HepG2 (cell line): ENCODE measurements at regions not wholly inside any gene's neighbourhood (a gene's known extent, or its start where the extent isn't known, plus 50 kb on each side); places are given as distances from the start of the nearest gene placed in this dataset.

ENCODE experiments used
- JUNB ChIP-seq: sonication (generic); formaldehyde crosslinking; IDR thresholded peaks from 2 replicates; pipeline ENCODE4 v1.8.0; 2022; ENCODE audit warnings: missing genetic modification reagents, mild to moderate bottlenecking, borderline replicate concordance
- KAT7 ChIP-seq: IDR thresholded peaks from 2 replicates; pipeline ENCODE4 v1.6.1; 2018; ENCODE audit warnings: borderline replicate concordance, missing compliant biosample characterization
- NCOR1 ChIP-seq: fragments of 200-600 bp; sonication (generic); IDR thresholded peaks from 2 replicates; pipeline ENCODE4 v1.7.0; 2017; ENCODE audit warnings: antibody characterized with exemption, low read length, borderline replicate concordance
- RAD21 ChIP-seq: fragments of 450-650 bp; formaldehyde crosslinking; IDR thresholded peaks from 2 replicates; pipeline ENCODE4 v1.5.0; 2020; ENCODE audit warnings: mild to moderate bottlenecking
- RCOR2 ChIP-seq: IDR thresholded peaks from 2 replicates; pipeline ENCODE4 v1.6.1; 2016; ENCODE audit warnings: missing biosample characterization, missing genetic modification reagents
- SMAD3 ChIP-seq: sonication (generic); formaldehyde crosslinking; IDR thresholded peaks from 2 replicates; pipeline ENCODE4 v1.4.0; 2020; ENCODE audit warnings: missing genetic modification reagents
- TBX2 ChIP-seq: sonication (generic); formaldehyde crosslinking; IDR thresholded peaks from 2 replicates; pipeline ENCODE4 v1.5.0; 2020; ENCODE audit warnings: missing genetic modification reagents, mild to moderate bottlenecking, borderline replicate concordance
- ZSCAN22 ChIP-seq: sonication (generic); formaldehyde crosslinking; IDR thresholded peaks from 2 replicates; pipeline ENCODE4 v1.4.0; 2020; ENCODE audit warnings: mild to moderate bottlenecking, missing genetic modification reagents
- TF ChIP-seq, protein P1 (sequence below): sonication (generic); formaldehyde crosslinking; IDR thresholded peaks from 2 replicates; pipeline ENCODE4 v1.5.0; 2020; ENCODE audit warnings: mild to moderate bottlenecking, missing genetic modification reagents
- TF ChIP-seq, protein P2 (sequence below): sonication (generic); formaldehyde crosslinking; IDR thresholded peaks from 2 replicates; pipeline ENCODE4 v1.5.1; 2020; ENCODE audit warnings: mild to moderate bottlenecking, missing genetic modification reagents, borderline replicate concordance
- TF ChIP-seq, protein P3 (sequence below), 2 experiments: sonication (generic) in 1 of 2; formaldehyde crosslinking in 1 of 2; IDR thresholded peaks; 2 replicates each; pipeline versions ENCODE4 v1.5.1 to v1.6.1; 2011 to 2020; ENCODE audit warnings: borderline replicate concordance in 1 of 2, low read depth in 1 of 2, low read length in 1 of 2, mild to moderate bottlenecking in 1 of 2, missing genetic modification reagents in 1 of 2, moderate library complexity in 1 of 2
- TF ChIP-seq, protein P4 (sequence below): sonication (generic); formaldehyde crosslinking; IDR thresholded peaks from 2 replicates; pipeline ENCODE4 v1.4.0; 2020; ENCODE audit warnings: missing genetic modification reagents, borderline replicate concordance

DNA sequence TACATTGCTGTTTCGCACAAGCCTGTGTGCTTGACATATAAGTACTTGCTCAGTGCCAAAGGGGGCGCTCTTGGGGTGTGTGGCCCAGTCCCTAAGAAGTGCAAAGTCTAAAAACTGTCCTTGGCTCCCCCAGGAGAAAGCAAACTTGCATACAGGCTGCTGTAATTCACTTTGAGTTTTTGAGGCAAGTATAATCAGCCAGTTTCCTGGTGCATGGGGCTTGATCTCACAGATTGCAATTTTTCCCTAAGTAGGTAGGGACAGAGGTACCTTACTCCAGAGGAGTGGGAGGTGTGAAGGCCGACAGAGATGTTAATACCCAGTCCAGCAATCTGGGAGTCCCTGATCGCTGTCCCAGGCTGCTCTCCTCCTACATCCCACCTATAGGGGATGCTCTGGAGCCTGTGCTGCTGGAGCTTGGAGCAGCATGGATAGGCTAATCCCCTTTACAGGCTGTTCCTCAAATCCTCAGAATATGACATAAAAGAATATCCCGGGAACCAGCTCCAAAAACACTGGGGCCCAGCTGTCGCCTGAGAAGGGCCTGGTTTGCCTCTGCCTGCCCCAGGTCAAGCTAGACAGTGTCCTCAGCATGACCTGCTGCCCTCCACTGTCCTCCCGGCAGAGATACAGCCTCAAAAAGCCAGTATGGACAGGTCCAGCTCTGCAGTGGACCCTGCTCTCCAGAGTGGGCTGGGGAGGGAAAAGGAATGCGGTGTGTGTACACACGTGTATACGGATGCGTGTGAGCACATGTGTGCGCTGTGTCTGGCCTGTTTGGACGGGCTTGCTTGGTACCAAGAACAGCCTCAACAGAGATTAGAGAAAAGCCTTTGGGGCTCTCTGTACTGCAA lies 136.5 kb upstream of the HAAO start (continued):
- TF ChIP-seq, protein P1, sequence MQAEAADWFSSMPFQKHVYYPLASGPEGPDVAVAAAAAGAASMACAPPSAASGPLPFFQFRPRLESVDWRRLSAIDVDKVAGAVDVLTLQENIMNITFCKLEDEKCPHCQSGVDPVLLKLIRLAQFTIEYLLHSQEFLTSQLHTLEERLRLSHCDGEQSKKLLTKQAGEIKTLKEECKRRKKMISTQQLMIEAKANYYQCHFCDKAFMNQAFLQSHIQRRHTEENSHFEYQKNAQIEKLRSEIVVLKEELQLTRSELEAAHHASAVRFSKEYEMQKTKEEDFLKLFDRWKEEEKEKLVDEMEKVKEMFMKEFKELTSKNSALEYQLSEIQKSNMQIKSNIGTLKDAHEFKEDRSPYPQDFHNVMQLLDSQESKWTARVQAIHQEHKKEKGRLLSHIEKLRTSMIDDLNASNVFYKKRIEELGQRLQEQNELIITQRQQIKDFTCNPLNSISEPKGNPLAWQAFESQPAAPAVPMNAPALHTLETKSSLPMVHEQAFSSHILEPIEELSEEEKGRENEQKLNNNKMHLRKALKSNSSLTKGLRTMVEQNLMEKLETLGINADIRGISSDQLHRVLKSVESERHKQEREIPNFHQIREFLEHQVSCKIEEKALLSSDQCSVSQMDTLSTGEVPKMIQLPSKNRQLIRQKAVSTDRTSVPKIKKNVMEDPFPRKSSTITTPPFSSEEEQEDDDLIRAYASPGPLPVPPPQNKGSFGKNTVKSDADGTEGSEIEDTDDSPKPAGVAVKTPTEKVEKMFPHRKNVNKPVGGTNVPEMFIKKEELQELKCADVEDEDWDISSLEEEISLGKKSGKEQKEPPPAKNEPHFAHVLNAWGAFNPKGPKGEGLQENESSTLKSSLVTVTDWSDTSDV: no peak; the same call in 1 of the 2 replicates
- TF ChIP-seq RCOR2 (CRISPR knock-in tag) (peak; percentile 71), KAT7 (CRISPR knock-in tag) (no peak; the same call in 1 of the 2 replicates), ZSCAN22 (CRISPR knock-in tag) (0 out of 2 replicates have a peak, but pooled peaks have one; percentile 46), NCOR1 (peak; percentile 83), RAD21 (CRISPR knock-in tag) (no peak), JUNB (no peak), SMAD3 (CRISPR knock-in tag) (no peak), TBX2 (CRISPR knock-in tag) (no peak)
- TF ChIP-seq, protein P2, sequence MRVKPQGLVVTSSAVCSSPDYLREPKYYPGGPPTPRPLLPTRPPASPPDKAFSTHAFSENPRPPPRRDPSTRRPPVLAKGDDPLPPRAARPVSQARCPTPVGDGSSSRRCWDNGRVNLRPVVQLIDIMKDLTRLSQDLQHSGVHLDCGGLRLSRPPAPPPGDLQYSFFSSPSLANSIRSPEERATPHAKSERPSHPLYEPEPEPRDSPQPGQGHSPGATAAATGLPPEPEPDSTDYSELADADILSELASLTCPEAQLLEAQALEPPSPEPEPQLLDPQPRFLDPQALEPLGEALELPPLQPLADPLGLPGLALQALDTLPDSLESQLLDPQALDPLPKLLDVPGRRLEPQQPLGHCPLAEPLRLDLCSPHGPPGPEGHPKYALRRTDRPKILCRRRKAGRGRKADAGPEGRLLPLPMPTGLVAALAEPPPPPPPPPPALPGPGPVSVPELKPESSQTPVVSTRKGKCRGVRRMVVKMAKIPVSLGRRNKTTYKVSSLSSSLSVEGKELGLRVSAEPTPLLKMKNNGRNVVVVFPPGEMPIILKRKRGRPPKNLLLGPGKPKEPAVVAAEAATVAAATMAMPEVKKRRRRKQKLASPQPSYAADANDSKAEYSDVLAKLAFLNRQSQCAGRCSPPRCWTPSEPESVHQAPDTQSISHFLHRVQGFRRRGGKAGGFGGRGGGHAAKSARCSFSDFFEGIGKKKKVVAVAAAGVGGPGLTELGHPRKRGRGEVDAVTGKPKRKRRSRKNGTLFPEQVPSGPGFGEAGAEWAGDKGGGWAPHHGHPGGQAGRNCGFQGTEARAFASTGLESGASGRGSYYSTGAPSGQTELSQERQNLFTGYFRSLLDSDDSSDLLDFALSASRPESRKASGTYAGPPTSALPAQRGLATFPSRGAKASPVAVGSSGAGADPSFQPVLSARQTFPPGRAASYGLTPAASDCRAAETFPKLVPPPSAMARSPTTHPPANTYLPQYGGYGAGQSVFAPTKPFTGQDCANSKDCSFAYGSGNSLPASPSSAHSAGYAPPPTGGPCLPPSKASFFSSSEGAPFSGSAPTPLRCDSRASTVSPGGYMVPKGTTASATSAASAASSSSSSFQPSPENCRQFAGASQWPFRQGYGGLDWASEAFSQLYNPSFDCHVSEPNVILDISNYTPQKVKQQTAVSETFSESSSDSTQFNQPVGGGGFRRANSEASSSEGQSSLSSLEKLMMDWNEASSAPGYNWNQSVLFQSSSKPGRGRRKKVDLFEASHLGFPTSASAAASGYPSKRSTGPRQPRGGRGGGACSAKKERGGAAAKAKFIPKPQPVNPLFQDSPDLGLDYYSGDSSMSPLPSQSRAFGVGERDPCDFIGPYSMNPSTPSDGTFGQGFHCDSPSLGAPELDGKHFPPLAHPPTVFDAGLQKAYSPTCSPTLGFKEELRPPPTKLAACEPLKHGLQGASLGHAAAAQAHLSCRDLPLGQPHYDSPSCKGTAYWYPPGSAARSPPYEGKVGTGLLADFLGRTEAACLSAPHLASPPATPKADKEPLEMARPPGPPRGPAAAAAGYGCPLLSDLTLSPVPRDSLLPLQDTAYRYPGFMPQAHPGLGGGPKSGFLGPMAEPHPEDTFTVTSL (CRISPR knock-in tag): no peak; the same call in 1 of the 2 replicates
- TF ChIP-seq, protein P3, sequence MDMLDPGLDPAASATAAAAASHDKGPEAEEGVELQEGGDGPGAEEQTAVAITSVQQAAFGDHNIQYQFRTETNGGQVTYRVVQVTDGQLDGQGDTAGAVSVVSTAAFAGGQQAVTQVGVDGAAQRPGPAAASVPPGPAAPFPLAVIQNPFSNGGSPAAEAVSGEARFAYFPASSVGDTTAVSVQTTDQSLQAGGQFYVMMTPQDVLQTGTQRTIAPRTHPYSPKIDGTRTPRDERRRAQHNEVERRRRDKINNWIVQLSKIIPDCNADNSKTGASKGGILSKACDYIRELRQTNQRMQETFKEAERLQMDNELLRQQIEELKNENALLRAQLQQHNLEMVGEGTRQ (IDR thresholded peaks at IDR 0.05; ENCODE audit: low read depth, low read length): no peak
- TF ChIP-seq, protein P3 (CRISPR knock-in tag; IDR thresholded peaks at IDR 0.05; ENCODE audit: borderline replicate concordance): no peak
- TF ChIP-seq, protein P4, sequence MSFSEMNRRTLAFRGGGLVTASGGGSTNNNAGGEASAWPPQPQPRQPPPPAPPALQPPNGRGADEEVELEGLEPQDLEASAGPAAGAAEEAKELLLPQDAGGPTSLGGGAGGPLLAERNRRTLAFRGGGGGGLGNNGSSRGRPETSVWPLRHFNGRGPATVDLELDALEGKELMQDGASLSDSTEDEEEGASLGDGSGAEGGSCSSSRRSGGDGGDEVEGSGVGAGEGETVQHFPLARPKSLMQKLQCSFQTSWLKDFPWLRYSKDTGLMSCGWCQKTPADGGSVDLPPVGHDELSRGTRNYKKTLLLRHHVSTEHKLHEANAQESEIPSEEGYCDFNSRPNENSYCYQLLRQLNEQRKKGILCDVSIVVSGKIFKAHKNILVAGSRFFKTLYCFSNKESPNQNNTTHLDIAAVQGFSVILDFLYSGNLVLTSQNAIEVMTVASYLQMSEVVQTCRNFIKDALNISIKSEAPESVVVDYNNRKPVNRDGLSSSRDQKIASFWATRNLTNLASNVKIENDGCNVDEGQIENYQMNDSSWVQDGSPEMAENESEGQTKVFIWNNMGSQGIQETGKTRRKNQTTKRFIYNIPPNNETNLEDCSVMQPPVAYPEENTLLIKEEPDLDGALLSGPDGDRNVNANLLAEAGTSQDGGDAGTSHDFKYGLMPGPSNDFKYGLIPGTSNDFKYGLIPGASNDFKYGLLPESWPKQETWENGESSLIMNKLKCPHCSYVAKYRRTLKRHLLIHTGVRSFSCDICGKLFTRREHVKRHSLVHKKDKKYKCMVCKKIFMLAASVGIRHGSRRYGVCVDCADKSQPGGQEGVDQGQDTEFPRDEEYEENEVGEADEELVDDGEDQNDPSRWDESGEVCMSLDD (CRISPR knock-in tag): peak; percentile 76
